A549 (cell line): ENCODE measurements at regions not wholly inside any gene's neighbourhood (a gene's known extent, or its start where the extent isn't known, plus 50 kb on each side); places are given as distances from the start of the nearest gene placed in this dataset.

Experiments used
- ATAC-seq, 2 experiments: fragments of 200-7000 bp in 1 of 2; fragments of >200 bp in 1 of 2; cut with Nextera tagmentation in 1 of 2; cut with Tn5 transposase in 1 of 2; 3 replicates each; pipeline versions ENCODE4 v1.8.0 to v1.9.1; 2018 to 2020; ENCODE audit warnings: mild to moderate bottlenecking in 1 of 2, moderate library complexity in 1 of 2
- CTCF ChIA-PET: fragments of 300-600 bp; sonication (Branson Sonifier 250); formaldehyde crosslinking; extraction: SDS; loops from one replicate; lab custom pipeline; 2021; ENCODE audit warnings: antibody characterized with exemption, inconsistent platforms; lab: Yijun Ruan, JAX
- POLR2A ChIA-PET: fragments of 350-600 bp; formaldehyde crosslinking; extraction: SDS; loops from one replicate; lab custom pipeline; 2021; ENCODE audit warnings: antibody characterized with exemption, inconsistent platforms; lab: Yijun Ruan, JAX
- DNase-seq, 2 experiments: peaks; one replicate each; pipeline versions ENCODE4 v3.0.0 to v3.0.0-alpha.2; 2011 to 2016; ENCODE audit warnings: low read depth in 1 of 2, low spot score in 1 of 2
- FAIRE-seq: peaks from 2 replicates; lab custom pipeline; 2011; peaks lifted over from hg19 to GRCh38; lab: Jason Lieb, UNC
- H3K27ac ChIP-seq, 2 experiments: fragments of >200 bp; sonication (Bioruptor Twin); formaldehyde crosslinking; 3 replicates each; pipeline ENCODE4 v1.5.1; 2016 to 2017
- H3K4me1 ChIP-seq: fragments of >200 bp; sonication (Bioruptor Twin); formaldehyde crosslinking; 3 replicates; pipeline ENCODE4 v1.6.1; 2016
- H3K4me2 ChIP-seq: fragments of >200 bp; sonication (Bioruptor Twin); formaldehyde crosslinking; 3 replicates; pipeline ENCODE4 v1.6.1; 2016
- H3K4me3 ChIP-seq: fragments of >200 bp; sonication (Bioruptor Twin); formaldehyde crosslinking; 3 replicates; pipeline ENCODE4 v1.5.1; 2016
- H3K9me3 ChIP-seq: fragments of >200 bp; sonication (Bioruptor Twin); formaldehyde crosslinking; 3 replicates; pipeline ENCODE4 v1.6.1; 2016
- CBX2 ChIP-seq: fragments of 200-600 bp; sonication (generic); IDR thresholded peaks from 2 replicates; pipeline ENCODE4 v1.6.1; 2016; ENCODE audit warnings: low read depth, mild to moderate bottlenecking, borderline replicate concordance
- CBX8 ChIP-seq: fragments of 200-600 bp; sonication (generic); IDR thresholded peaks from 2 replicates; pipeline ENCODE4 v1.6.1; 2016
- CHD2 ChIP-seq: fragments of 150-350 bp; IDR thresholded peaks from 2 replicates; pipeline ENCODE4 v1.6.1; 2014; ENCODE audit warnings: low read length; ENCODE audit not compliant: partially characterized antibody
- E2F6 ChIP-seq: IDR thresholded peaks from 2 replicates; pipeline ENCODE4 v1.6.1; 2012; ENCODE audit warnings: low read depth, borderline replicate concordance
- EP300 ChIP-seq, 2 experiments: fragments of >200 bp; sonication (Bioruptor Twin); formaldehyde crosslinking; IDR thresholded peaks; 2 replicates in 1 of 2; 3 replicates in 1 of 2; pipeline ENCODE4 v1.6.1; 2016 to 2017
- HES2 ChIP-seq: fragments of >200 bp; sonication (Bioruptor Twin); formaldehyde crosslinking; IDR thresholded peaks from 2 replicates; pipeline ENCODE4 v1.6.1; 2016
- HOXB13 ChIP-seq: fragments of 250-450 bp; sonication (Bioruptor Pico); IDR thresholded peaks from 2 replicates; pipeline ENCODE4 v1.5.0; 2020; ENCODE audit warnings: low read depth, mild to moderate bottlenecking, moderate library complexity
- JUN ChIP-seq, 2 experiments: fragments of >200 bp; sonication (Bioruptor Twin); formaldehyde crosslinking; IDR thresholded peaks; 2 replicates in 1 of 2; 3 replicates in 1 of 2; pipeline ENCODE4 v1.6.1; 2016 to 2017
- JUNB ChIP-seq: fragments of >200 bp; sonication (Bioruptor Twin); formaldehyde crosslinking; IDR thresholded peaks from 2 replicates; pipeline ENCODE4 v1.6.1; 2016
- MAFK ChIP-seq: fragments of 450-650 bp; IDR thresholded peaks from 2 replicates; pipeline ENCODE4 v1.6.1; 2014; ENCODE audit not compliant: partially characterized antibody
- MAZ ChIP-seq: fragments of 150-350 bp; IDR thresholded peaks from 2 replicates; pipeline ENCODE4 v1.6.1; 2014; ENCODE audit warnings: antibody characterized with exemption, low read depth, low read length, borderline replicate concordance
- MYC ChIP-seq: IDR thresholded peaks from 2 replicates; pipeline ENCODE4 v1.6.1; 2012; ENCODE audit warnings: mild to moderate bottlenecking, inconsistent platforms, low read length, improper control_type of control experiment, borderline replicate concordance
- NFE2L2 ChIP-seq: fragments of 150-350 bp; conservative IDR thresholded peaks from 2 replicates; pipeline ENCODE4 v1.6.1; 2014; ENCODE audit warnings: low read length
- NPAS2 ChIP-seq: fragments of 250-450 bp; sonication (Bioruptor Pico); IDR thresholded peaks from 2 replicates; pipeline ENCODE4 v1.8.0; 2022; ENCODE audit warnings: mild to moderate bottlenecking, moderate library complexity, borderline replicate concordance
- NR3C1 ChIP-seq: fragments of >200 bp; sonication (Bioruptor Twin); formaldehyde crosslinking; IDR thresholded peaks from 3 replicates; pipeline ENCODE4 v1.6.1; 2017
- PBX3 ChIP-seq: IDR thresholded peaks from 2 replicates; pipeline ENCODE4 v1.6.1; 2012
- POLR2A ChIP-seq: IDR thresholded peaks from 2 replicates; pipeline ENCODE4 v1.6.1; 2012; ENCODE audit warnings: mild to moderate bottlenecking, low read length
- POLR2AphosphoS2 ChIP-seq: conservative IDR thresholded peaks from 2 replicates; pipeline ENCODE4 v1.6.1; 2012; ENCODE audit warnings: low read length, improper control_type of control experiment, inconsistent platforms
- REST ChIP-seq: fragments of 200-600 bp; sonication (generic); IDR thresholded peaks from 2 replicates; pipeline ENCODE4 v1.6.1; 2016; ENCODE audit warnings: antibody characterized with exemption, mild to moderate bottlenecking, moderate library complexity
- RFX5 ChIP-seq: fragments of 450-650 bp; IDR thresholded peaks from 2 replicates; pipeline ENCODE4 v1.7.1; 2014; ENCODE audit warnings: antibody characterized with exemption, mild to moderate bottlenecking, moderate library complexity
- TP53 ChIP-seq: fragments of 250-450 bp; sonication (Bioruptor Pico); IDR thresholded peaks from 2 replicates; pipeline ENCODE4 v1.5.0; 2021; ENCODE audit warnings: mild to moderate bottlenecking, moderate library complexity
- ZC3H11A ChIP-seq: fragments of 450-650 bp; IDR thresholded peaks from 2 replicates; pipeline ENCODE4 v1.6.1; 2014; ENCODE audit warnings: antibody characterized with exemption, mild to moderate bottlenecking
- WGBS: methylation state at CpG from one replicate; pipeline ENCODE4 v1.1.6; 2017; ENCODE audit errors: missing lambda C conversion rate; 5-methylcytosine and 5-hydroxymethylcytosine counted together

GRCh38 chr4:23120374-23120773, 427.6 kb downstream of the GBA3 start:
- 34% methylated on average over 3 of the region's 3 CpGs for WGBS
- no peak overlapping the region for H3K4me3 ChIP-seq
- H3K9me3 ChIP-seq = no peaks in the 10 kb centered on the region
- DNase-seq = no peak
- no peak overlapping the region for H3K27ac ChIP-seq
- POLR2A ChIA-PET = no interaction called here
- TF ChIP-seq MAZ = no peak
- TF ChIP-seq CBX8 = no peak
- TF ChIP-seq JUN (IDR thresholded peaks at IDR 0.05) = no peak
- no peak for TF ChIP-seq EP300 (IDR thresholded peaks at IDR 0.05)
- no peak for TF ChIP-seq REST
- TF ChIP-seq NPAS2 (CRISPR knock-in tag) = no peak
- no peak for TF ChIP-seq E2F6
- no peak for TF ChIP-seq NFE2L2
- TF ChIP-seq HES2 = no peak
- TF ChIP-seq ZC3H11A = no peak
- no peak for TF ChIP-seq POLR2AphosphoS2
- no peak for TF ChIP-seq RFX5
- no peak for TF ChIP-seq CHD2
- H3K4me2 ChIP-seq = no peak overlapping the region
- no peak for ATAC-seq
- CTCF ChIA-PET = no interaction called here
- FAIRE-seq = no peak
- no peaks in the 10 kb centered on the region for H3K4me1 ChIP-seq

- TF ChIP-seq CBX8 = no peak
- TF ChIP-seq NR3C1 = no peak
- no peak for TF ChIP-seq E2F6
- no peak for TF ChIP-seq JUN (IDR thresholded peaks at IDR 0.05)
- no peak for TF ChIP-seq MYC
- no peak for TF ChIP-seq PBX3
- TF ChIP-seq CBX2 = no peak
- no peak for TF ChIP-seq HOXB13
- no peak for TF ChIP-seq JUNB
- no peak for TF ChIP-seq MAFK
- no peak for TF ChIP-seq POLR2A
- no peak for TF ChIP-seq TP53 (CRISPR knock-in tag)
- no peak overlapping the region for H3K27ac ChIP-seq
- no peak overlapping the region for H3K4me3 ChIP-seq
- no peaks in the 10 kb centered on the region for H3K4me1 ChIP-seq
- ATAC-seq (no peak), FAIRE-seq (no peak), DNase-seq (no peak)
- POLR2A ChIA-PET = no interaction called here
- CTCF ChIA-PET = no interaction called here
- 29% methylated on average over 1 of the region's 1 CpG for WGBS
- H3K4me2 ChIP-seq = no peak overlapping the region
- H3K9me3 ChIP-seq = no peaks in the 10 kb centered on the region
Measured at GRCh38 chr4:23117826-23118225, 425.1 kb downstream of the GBA3 start.
